Kidney (tissue), 13 donors: ENCODE measurements at regions not wholly inside any gene's neighbourhood (a gene's known extent, or its start where the extent isn't known, plus 50 kb on each side); places are given as distances from the start of the nearest gene placed in this dataset.

ENCODE experiments used
- DNase-seq, 5 donors: peaks; one replicate each; pipeline ENCODE4 v3.0.0-alpha.2; 2013 to 2020
- FAIRE-seq: peaks from 2 replicates; lab custom pipeline; 2012; peaks lifted over from hg19 to GRCh38; lab: Jason Lieb, UNC
- H3K27ac ChIP-seq, 2 donors: one replicate each; pipeline ENCODE4 v1.7.0; 2013; ENCODE audit warnings: low read depth in 2 of 2, low read length in 2 of 2, inconsistent platforms in 1 of 2
- H3K27me3 ChIP-seq: one replicate; pipeline ENCODE4 v1.7.1; 2013; ENCODE audit warnings: low read length, inconsistent platforms; ENCODE audit not compliant: control insufficient read depth, insufficient read depth
- H3K36me3 ChIP-seq, 3 donors: one replicate each; pipeline versions ENCODE4 v1.7.0 to v1.7.1; 2013; ENCODE audit warnings: low read length in 3 of 3, control low read depth in 1 of 3, inconsistent platforms in 1 of 3; ENCODE audit not compliant: insufficient read depth in 3 of 3, control insufficient read depth in 2 of 3
- H3K4me1 ChIP-seq, 3 donors: one replicate each; pipeline versions ENCODE4 v1.7.0 to v1.7.1; 2013; ENCODE audit warnings: low read length in 3 of 3, inconsistent platforms in 1 of 3, low read depth in 1 of 3; ENCODE audit not compliant: control insufficient read depth in 2 of 3, insufficient read depth in 2 of 3
- H3K4me3 ChIP-seq, 3 donors: one replicate each; pipeline versions ENCODE4 v1.7.0 to v1.8.1; 2013; ENCODE audit warnings: low read length in 3 of 3, control low read depth in 1 of 3, inconsistent platforms in 1 of 3
- H3K9ac ChIP-seq, 3 donors: one replicate each; pipeline versions ENCODE4 v1.7.0 to v1.7.1; 2013; ENCODE audit warnings: low read length in 3 of 3, control low read depth in 1 of 3, inconsistent platforms in 1 of 3
- H3K9me3 ChIP-seq, 3 donors: one replicate each; pipeline versions ENCODE4 v1.7.0 to v1.7.1; 2013; ENCODE audit warnings: low read length in 3 of 3, control low read depth in 1 of 3, inconsistent platforms in 1 of 3; ENCODE audit not compliant: control insufficient read depth in 2 of 3, insufficient read depth in 1 of 3
- CTCF ChIP-seq: IDR thresholded peaks from 3 replicates; pipeline ENCODE4 v1.5.1; 2012; ENCODE audit warnings: mild to moderate bottlenecking, moderate library complexity, borderline replicate concordance; ENCODE audit not compliant: insufficient read depth; ENCODE audit errors: extremely low read depth
- intact Hi-C: fragments of 100-400 bp; cut with DNase I; formaldehyde crosslinking; loops from one replicate; pipeline ENCODE4 v1.11.1; 2022
- donor health status: control.
- donor health status: control.
- donor health status: control.
- donor health status: control.
- donor health status: control.
- donor health status: DM: yes; HTN: yes; CAD: no.
- donor health status: Normal renal cell carcinoma (clear cell type).

- Histone ChIP-seq H3K27me3 (no peaks in the 10 kb centered on the region), H3K27ac (no peak overlapping the region), H3K36me3 (no peaks in the 10 kb centered on the region), H3K9me3 (no peaks in the 10 kb centered on the region), H3K4me3 (no peak overlapping the region), H3K4me1 (no peaks in the 10 kb centered on the region), H3K9ac (no peak overlapping the region)
- FAIRE-seq (no peak), DNase-seq (no peak)
- TF ChIP-seq CTCF = no peak
- intact Hi-C loops = no loop called here
Observed at GRCh38 chr9:108628316-108628715, 227.5 kb downstream of the ACTL7B start.

- Histone ChIP-seq H3K36me3 (no peaks in the 10 kb centered on the region), H3K27me3 (no peaks in the 10 kb centered on the region), H3K4me1 (no peaks in the 10 kb centered on the region), H3K4me3 (no peak overlapping the region), H3K9ac (no peak overlapping the region), H3K9me3 (no peaks in the 10 kb centered on the region), H3K27ac (no peak overlapping the region)
- no peak for TF ChIP-seq CTCF
- intact Hi-C loops = no loop called here
- DNase-seq (no peak), FAIRE-seq (no peak)
Observed at GRCh38 chr9:108626743-108627142, 229.0 kb downstream of the ACTL7B start.

- TF ChIP-seq CTCF = no peak
- Histone ChIP-seq H3K27ac (no peak overlapping the region), H3K9me3 (no peaks in the 10 kb centered on the region), H3K27me3 (no peaks in the 10 kb centered on the region), H3K4me3 (no peak overlapping the region), H3K9ac (no peak overlapping the region), H3K36me3 (no peaks in the 10 kb centered on the region), H3K4me1 (no peaks in the 10 kb centered on the region)
- intact Hi-C loops = no loop called here
- FAIRE-seq = no peak
- no peak for DNase-seq
Observed at GRCh38 chr9:108621991-108622855, 233.6 kb downstream of the ACTL7B start.
